Lower lobe of right lung (tissue), 2 donors: ENCODE measurements at regions not wholly inside any gene's neighbourhood (a gene's known extent, or its start where the extent isn't known, plus 50 kb on each side); places are given as distances from the start of the nearest gene placed in this dataset.

Experiments
- ATAC-seq, 2 donors: fragments of 200-7000 bp; cut with Tn5 transposase; one replicate each; pipeline ENCODE4 v1.9.1; 2020 to 2022; ENCODE audit warnings: mild to moderate bottlenecking in 2 of 2, moderate library complexity in 2 of 2
- DNase-seq: peaks from one replicate; pipeline ENCODE4 v3.0.0-alpha.2; 2020
- H3K27ac ChIP-seq: fragments of 200-600 bp; one replicate; pipeline ENCODE4 v1.8.0; 2022
- H3K27me3 ChIP-seq: fragments of 200-600 bp; one replicate; pipeline ENCODE4 v1.8.0; 2022; ENCODE audit warnings: low read depth
- H3K36me3 ChIP-seq: fragments of 200-600 bp; one replicate; pipeline ENCODE4 v1.8.0; 2022; ENCODE audit warnings: mild to moderate bottlenecking
- H3K4me1 ChIP-seq: fragments of 200-600 bp; one replicate; pipeline ENCODE4 v1.8.0; 2022
- H3K4me3 ChIP-seq: fragments of 200-600 bp; one replicate; pipeline ENCODE4 v1.8.0; 2022; ENCODE audit warnings: mild to moderate bottlenecking
- H3K9me3 ChIP-seq: fragments of 200-600 bp; one replicate; pipeline ENCODE4 v1.8.0; 2022
- CTCF ChIP-seq: fragments of 200-600 bp; IDR thresholded peaks from one replicate; pipeline ENCODE4 v1.8.0; 2022; ENCODE audit warnings: antibody characterized with exemption, mild to moderate bottlenecking
- intact Hi-C: fragments of 100-400 bp; cut with DNase I; formaldehyde crosslinking; loops from one replicate; pipeline ENCODE4 v1.11.0; 2022
- donor health status: DM: no; HTN: yes; CAD: no; lungs with severe emphysema.

- H3K4me3 ChIP-seq = no peak overlapping the region
- DNase-seq (no peak), ATAC-seq (peak in 1 of 2 donors; percentile 19)
- intact Hi-C loops = no loop called here
- TF ChIP-seq CTCF = no peak
- no peak overlapping the region for H3K27ac ChIP-seq
- H3K36me3 ChIP-seq = no peaks in the 10 kb centered on the region
- H3K27me3 ChIP-seq = no peaks in the 10 kb centered on the region
- no peaks in the 10 kb centered on the region for H3K4me1 ChIP-seq
- H3K9me3 ChIP-seq = no peaks in the 10 kb centered on the region
Observed at GRCh38 chr5:2983583-2984300, 232.3 kb upstream of the IRX2 start.

- intact Hi-C loops = no loop called here
- no peak for DNase-seq
- Histone ChIP-seq H3K27ac (no peak overlapping the region), H3K4me3 (no peak overlapping the region), H3K9me3 (no peaks in the 10 kb centered on the region), H3K4me1 (no peaks in the 10 kb centered on the region), H3K36me3 (no peaks in the 10 kb centered on the region), H3K27me3 (no peaks in the 10 kb centered on the region)
- TF ChIP-seq CTCF = no peak
- no peak for ATAC-seq
Observed at GRCh38 chr5:2981652-2982051, 230.2 kb upstream of the IRX2 start.

DNA sequence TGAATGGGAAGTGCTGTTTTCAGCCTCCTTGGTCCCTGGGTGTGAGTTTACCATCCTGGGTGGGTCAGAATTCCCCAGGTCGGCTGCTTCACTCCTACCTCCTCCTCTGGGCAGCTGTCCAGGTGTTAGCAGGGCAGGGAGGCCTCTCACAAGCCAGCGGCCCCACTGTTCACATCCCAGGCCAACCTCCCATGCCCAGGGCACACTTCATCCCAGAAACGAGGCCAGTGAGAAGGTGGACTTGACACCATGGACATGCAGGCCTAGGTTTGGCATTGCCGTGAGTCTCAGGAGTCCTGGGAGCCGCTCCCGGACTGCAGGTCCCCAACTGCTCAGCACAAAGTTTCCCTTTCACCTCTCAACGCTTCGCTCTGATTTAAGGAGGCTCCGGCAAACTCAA is 229.6 kb upstream of the IRX2 start:
- intact Hi-C loops = no loop called here
- no peaks in the 10 kb centered on the region for H3K4me1 ChIP-seq
- H3K36me3 ChIP-seq = no peaks in the 10 kb centered on the region
- H3K4me3 ChIP-seq = no peak overlapping the region
- TF ChIP-seq CTCF = no peak
- DNase-seq = no peak
- no peak for ATAC-seq
- no peak overlapping the region for H3K27ac ChIP-seq
- no peaks in the 10 kb centered on the region for H3K9me3 ChIP-seq
- H3K27me3 ChIP-seq = no peaks in the 10 kb centered on the region

GRCh38 chr5:2960294-2960693 is 208.8 kb upstream of the IRX2 start:
- ATAC-seq (no peak), DNase-seq (no peak)
- intact Hi-C loops = no loop called here

GRCh38 chr5:2958976-2959375 is 207.5 kb upstream of the IRX2 start:
- ATAC-seq = no peak
- no peaks in the 10 kb centered on the region for H3K9me3 ChIP-seq
- no peaks in the 10 kb centered on the region for H3K27me3 ChIP-seq
- H3K4me3 ChIP-seq = no peak overlapping the region
- no peak for TF ChIP-seq CTCF
- H3K4me1 ChIP-seq = no peaks in the 10 kb centered on the region
- H3K27ac ChIP-seq = no peak overlapping the region
- DNase-seq = no peak
- intact Hi-C loops = no loop called here
- no peaks in the 10 kb centered on the region for H3K36me3 ChIP-seq

More at GRCh38 chr5:2960294-2960693, 208.8 kb upstream of the IRX2 start:
- Histone ChIP-seq H3K4me3 (no peak overlapping the region), H3K4me1 (no peaks in the 10 kb centered on the region), H3K27ac (no peak overlapping the region), H3K36me3 (no peaks in the 10 kb centered on the region), H3K27me3 (no peaks in the 10 kb centered on the region), H3K9me3 (no peaks in the 10 kb centered on the region)
- no peak for TF ChIP-seq CTCF
